ENCODE measurements at regions not wholly inside any gene's neighbourhood (a gene's known extent, or its start where the extent isn't known, plus 50 kb on each side); places are given as distances from the start of the nearest gene placed in this dataset.

- FAIRE-seq, result peak; percentile 60
Measured at GRCh38 chr5:154135125-154135817, 55.3 kb upstream of the GALNT10 start.

GRCh38 chr5:154136141-154136540 is 54.4 kb upstream of the GALNT10 start:
- no peaks in the 10 kb centered on the region for H3K36me3 ChIP-seq (ENCODE audit: control insufficient read depth, insufficient read depth, low read length)
- DNase-seq (ENCODE audit: low read depth), result no peak
- TF ChIP-seq CTCF (IDR thresholded peaks at IDR 0.05; ENCODE audit: insufficient read depth, low read length, severe bottlenecking), result no peak
- H3K27me3 ChIP-seq (ENCODE audit: control insufficient read depth, insufficient read depth, low read length), result peaks cover 2% of the 10 kb centered on the region
- H3K4me3 ChIP-seq (ENCODE audit: low read depth, low read length), result no peak overlapping the region
- FAIRE-seq, result no peak

More at GRCh38 chr5:154135125-154135817, 55.3 kb upstream of the GALNT10 start:
- no peak for DNase-seq (ENCODE audit: low read depth)
- H3K27me3 ChIP-seq (ENCODE audit: control insufficient read depth, insufficient read depth, low read length), result peaks cover 2% of the 10 kb centered on the region
- no peaks in the 10 kb centered on the region for H3K36me3 ChIP-seq (ENCODE audit: control insufficient read depth, insufficient read depth, low read length)
- no peak overlapping the region for H3K4me3 ChIP-seq (ENCODE audit: low read depth, low read length)
- TF ChIP-seq CTCF (IDR thresholded peaks at IDR 0.05; ENCODE audit: insufficient read depth, low read length, severe bottlenecking), result no peak

- Histone ChIP-seq H3K4me3 (ENCODE audit: low read depth, low read length) (no peak overlapping the region), H3K36me3 (ENCODE audit: control insufficient read depth, insufficient read depth, low read length) (no peaks in the 10 kb centered on the region), H3K27me3 (ENCODE audit: control insufficient read depth, insufficient read depth, low read length) (no peaks in the 10 kb centered on the region)
- TF ChIP-seq CTCF (IDR thresholded peaks at IDR 0.05; ENCODE audit: insufficient read depth, low read length, severe bottlenecking), result no peak
- DNase-seq (ENCODE audit: low read depth) (no peak), FAIRE-seq (no peak)
Measured at GRCh38 chr5:154138701-154139100, 51.8 kb upstream of the GALNT10 start.

- FAIRE-seq, result no peak
- H3K27me3 ChIP-seq (ENCODE audit: control insufficient read depth, insufficient read depth, low read length), result no peaks in the 10 kb centered on the region
- no peaks in the 10 kb centered on the region for H3K36me3 ChIP-seq (ENCODE audit: control insufficient read depth, insufficient read depth, low read length)
- DNase-seq (ENCODE audit: low read depth), result no peak
- no peak for TF ChIP-seq CTCF (IDR thresholded peaks at IDR 0.05; ENCODE audit: insufficient read depth, low read length, severe bottlenecking)
- H3K4me3 ChIP-seq (ENCODE audit: low read depth, low read length), result no peak overlapping the region
Measured at GRCh38 chr5:154140381-154140780, 50.2 kb upstream of the GALNT10 start.

Data from bronchial epithelial cell (primary cell).